PC-3 (cell line): ENCODE measurements at regions not wholly inside any gene's neighbourhood (a gene's known extent, or its start where the extent isn't known, plus 50 kb on each side); places are given as distances from the start of the nearest gene placed in this dataset.

Experiments used
- EZH2 ChIP-seq: fragments of 300-600 bp; sonication (generic); IDR thresholded peaks from one replicate; pipeline ENCODE4 v1.6.1; 2017; ENCODE audit warnings: antibody characterized with exemption, mild to moderate bottlenecking, low read length; ENCODE audit not compliant: unreplicated experiment
- EZH2phosphoT487 ChIP-seq: fragments of 300-600 bp; sonication (generic); IDR thresholded peaks from 2 replicates; pipeline ENCODE4 v1.6.1; 2018; ENCODE audit warnings: mild to moderate bottlenecking, antibody characterized with exemption, low read length, borderline replicate concordance
- TF ChIP-seq, protein P1 (sequence below): fragments of 300-600 bp; sonication (generic); conservative IDR thresholded peaks from 2 replicates; pipeline ENCODE4 v1.5.1; 2017; ENCODE audit warnings: antibody characterized with exemption, low read depth, mild to moderate bottlenecking, low read length

DNA sequence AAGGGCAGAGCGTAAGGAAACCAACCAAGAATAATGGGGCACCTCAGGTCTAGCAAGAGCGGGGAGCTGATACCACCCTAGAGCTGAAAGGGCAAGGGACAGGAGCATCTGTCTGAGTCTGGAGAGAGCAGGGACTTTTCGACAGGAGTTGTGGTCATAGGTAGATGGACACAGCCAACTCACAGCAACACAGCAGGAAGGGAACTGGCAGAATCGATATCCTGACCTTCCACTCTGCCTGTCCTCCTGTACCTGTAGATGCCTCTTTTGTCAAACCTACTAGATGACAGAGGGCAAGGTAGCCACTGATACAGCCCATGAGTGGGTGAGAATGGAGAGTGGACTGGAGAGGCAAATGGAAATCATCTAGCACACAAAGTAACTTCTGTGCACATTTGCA lies 247.2 kb upstream of the EGLN3 start:
- TF ChIP-seq, protein P1, sequence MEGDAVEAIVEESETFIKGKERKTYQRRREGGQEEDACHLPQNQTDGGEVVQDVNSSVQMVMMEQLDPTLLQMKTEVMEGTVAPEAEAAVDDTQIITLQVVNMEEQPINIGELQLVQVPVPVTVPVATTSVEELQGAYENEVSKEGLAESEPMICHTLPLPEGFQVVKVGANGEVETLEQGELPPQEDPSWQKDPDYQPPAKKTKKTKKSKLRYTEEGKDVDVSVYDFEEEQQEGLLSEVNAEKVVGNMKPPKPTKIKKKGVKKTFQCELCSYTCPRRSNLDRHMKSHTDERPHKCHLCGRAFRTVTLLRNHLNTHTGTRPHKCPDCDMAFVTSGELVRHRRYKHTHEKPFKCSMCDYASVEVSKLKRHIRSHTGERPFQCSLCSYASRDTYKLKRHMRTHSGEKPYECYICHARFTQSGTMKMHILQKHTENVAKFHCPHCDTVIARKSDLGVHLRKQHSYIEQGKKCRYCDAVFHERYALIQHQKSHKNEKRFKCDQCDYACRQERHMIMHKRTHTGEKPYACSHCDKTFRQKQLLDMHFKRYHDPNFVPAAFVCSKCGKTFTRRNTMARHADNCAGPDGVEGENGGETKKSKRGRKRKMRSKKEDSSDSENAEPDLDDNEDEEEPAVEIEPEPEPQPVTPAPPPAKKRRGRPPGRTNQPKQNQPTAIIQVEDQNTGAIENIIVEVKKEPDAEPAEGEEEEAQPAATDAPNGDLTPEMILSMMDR, result no peak
- TF ChIP-seq EZH2 (no peak), EZH2phosphoT487 (no peak)
